Glomerular endothelial cell (primary cell): ENCODE measurements at regions not wholly inside any gene's neighbourhood (a gene's known extent, or its start where the extent isn't known, plus 50 kb on each side); places are given as distances from the start of the nearest gene placed in this dataset.

Experiments used
- DNase-seq: peaks from one replicate; pipeline ENCODE4 v3.0.0-alpha.2; 2011; ENCODE audit warnings: low read depth, low spot score; ENCODE audit errors: extremely low read depth

GRCh38 chr2:5985536-5986385 lies 293.6 kb downstream of the SOX11 start:
- no peak for DNase-seq

- no peak for DNase-seq
Measured at GRCh38 chr2:5986801-5987787, 294.9 kb downstream of the SOX11 start.

GRCh38 chr2:5988120-5988519 lies 295.9 kb downstream of the SOX11 start:
- DNase-seq, result no peak

GRCh38 chr2:5990086-5990485 lies 297.9 kb downstream of the SOX11 start:
- DNase-seq, result no peak

- DNase-seq, result no peak
Measured at GRCh38 chr2:5991305-5991968, 299.3 kb downstream of the SOX11 start.

GRCh38 chr2:5995832-5996231 lies 303.6 kb downstream of the SOX11 start:
- no peak for DNase-seq

GRCh38 chr2:6008186-6008585 lies 316.0 kb downstream of the SOX11 start:
- no peak for DNase-seq

GRCh38 chr2:6008726-6009125 lies 316.5 kb downstream of the SOX11 start:
- DNase-seq, result no peak

GRCh38 chr2:6010163-6010562 lies 318.0 kb downstream of the SOX11 start:
- no peak for DNase-seq

- no peak for DNase-seq
Measured at GRCh38 chr2:6011921-6012320, 319.7 kb downstream of the SOX11 start.

GRCh38 chr2:6017736-6018286 lies 325.6 kb downstream of the SOX11 start:
- DNase-seq, result no peak

GRCh38 chr2:6024229-6024628 lies 332.0 kb downstream of the SOX11 start:
- DNase-seq, result no peak

GRCh38 chr2:6024784-6025183 lies 332.6 kb downstream of the SOX11 start:
- DNase-seq, result no peak

GRCh38 chr2:6025391-6025790 lies 333.2 kb downstream of the SOX11 start:
- no peak for DNase-seq

GRCh38 chr2:6027066-6027465 lies 334.9 kb downstream of the SOX11 start:
- DNase-seq, result no peak

- no peak for DNase-seq
Measured at GRCh38 chr2:6031200-6031867, 339.1 kb downstream of the SOX11 start.

- no peak for DNase-seq
Measured at GRCh38 chr2:6036211-6036610, 344.0 kb downstream of the SOX11 start.

GRCh38 chr2:6043238-6043637 lies 351.1 kb downstream of the SOX11 start:
- DNase-seq, result no peak

- DNase-seq, result no peak
Measured at GRCh38 chr2:6052649-6053048, 360.5 kb downstream of the SOX11 start.

- DNase-seq, result no peak
Measured at GRCh38 chr2:6053743-6054142, 361.6 kb downstream of the SOX11 start.
